ENCODE measurements at regions not wholly inside any gene's neighbourhood (a gene's known extent, or its start where the extent isn't known, plus 50 kb on each side); places are given as distances from the start of the nearest gene placed in this dataset.

DNA sequence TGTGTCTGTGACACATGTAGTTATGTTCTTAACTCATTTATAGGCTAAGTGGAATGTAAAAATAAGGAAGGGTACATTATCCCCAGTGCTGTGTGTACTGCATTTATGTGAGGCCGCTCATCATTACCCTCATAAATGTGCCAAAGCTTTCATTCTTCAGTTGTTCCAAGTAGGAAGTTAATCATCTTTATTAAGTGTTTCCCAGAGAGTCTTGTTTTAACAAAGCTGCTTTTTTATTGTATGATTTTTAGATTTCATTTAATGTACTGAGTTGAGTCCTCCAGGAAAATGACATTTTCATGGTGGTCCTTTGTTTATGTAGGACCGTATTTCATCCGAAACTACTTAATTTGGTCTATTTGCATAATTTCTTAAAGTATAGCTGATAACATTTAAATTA, 379.8 kb downstream of the DLEU7 start:
- H3K23ac ChIP-seq (ENCODE audit: low read depth, low read length): no peak overlapping the region
- peaks cover 10% of the 10 kb centered on the region for H3K27me3 ChIP-seq (ENCODE audit: control insufficient read depth, insufficient read depth, low read length)
- intact Hi-C loops (cut with micrococcal nuclease): no loop called here
- in situ Hi-C loops (cut with MboI; ENCODE audit: low sequenced_read_pairs): no loop called here
- dilution Hi-C loops (cut with HindIII; ENCODE audit: low sequenced_read_pairs, unreplicated experiment): no loop called here
- H3K14ac ChIP-seq (replicated peaks; ENCODE audit: low read depth, low read length): no peak overlapping the region
- no peaks in the 10 kb centered on the region for H3K79me1 ChIP-seq (ENCODE audit: low read depth in 1 of 2, low read length in 2 of 2)
- H2BK20ac ChIP-seq (ENCODE audit: low read depth, low read length): no peak overlapping the region
- ATAC-seq (ENCODE audit: low read depth): no peak
- no CpG with 5 or more reads among the region's 3 CpGs for WGBS, 2 experiments (ENCODE audit: extremely low coverage in 2 of 2, insufficient read length in 1 of 2)
- H3K9me1 ChIP-seq (ENCODE audit: insufficient read depth, low read length): no peaks in the 10 kb centered on the region
- H3K4me3 ChIP-seq (ENCODE audit: insufficient read depth, low read depth, low read length): no peak overlapping the region
- no peaks in the 10 kb centered on the region for H3K36me3 ChIP-seq (ENCODE audit: control insufficient read depth, insufficient read depth, low read length)
- H2BK120ac ChIP-seq (ENCODE audit: low read depth, low read length): no peak overlapping the region
- no peak overlapping the region for H3K9ac ChIP-seq (ENCODE audit: low read depth, low read length)
- H2AK5ac ChIP-seq (ENCODE audit: low read depth, low read length): no peak overlapping the region
- H2AFZ ChIP-seq (replicated peaks; ENCODE audit: low read length, poor library complexity): no peak overlapping the region
- ChIA-PET CTCF (no interaction called here), POLR2A (ENCODE audit: unreplicated experiment) (no interaction called here)
- H2BK5ac ChIP-seq (ENCODE audit: low read depth, low read length, poor library complexity, severe bottlenecking): no peak overlapping the region
- no peak overlapping the region for H3K56ac ChIP-seq (ENCODE audit: extremely low read depth, insufficient read depth, low read length)
- no peak overlapping the region for H4K8ac ChIP-seq (ENCODE audit: low read depth in 2 of 2, low read length in 2 of 2)
- TF ChIP-seq RFX5 (IDR thresholded peaks at IDR 0.05; ENCODE audit: low read depth, low read length) (no peak), MXI1 (IDR thresholded peaks at IDR 0.05; ENCODE audit: borderline replicate concordance, low read depth, low read length) (no peak), CHD1 (IDR thresholded peaks at IDR 0.05; ENCODE audit: low read depth, low read length) (no peak), BHLHE40 (IDR thresholded peaks at IDR 0.05; ENCODE audit: low read depth, low read length) (no peak), USF2 (IDR thresholded peaks at IDR 0.05; ENCODE audit: low read depth, low read length) (no peak), FOS (IDR thresholded peaks at IDR 0.05; ENCODE audit: low read depth, low read length) (no peak), POLR2A (IDR thresholded peaks at IDR 0.05; ENCODE audit: low read depth, low read length) (no peak)
- TF ChIP-seq, protein P1, sequence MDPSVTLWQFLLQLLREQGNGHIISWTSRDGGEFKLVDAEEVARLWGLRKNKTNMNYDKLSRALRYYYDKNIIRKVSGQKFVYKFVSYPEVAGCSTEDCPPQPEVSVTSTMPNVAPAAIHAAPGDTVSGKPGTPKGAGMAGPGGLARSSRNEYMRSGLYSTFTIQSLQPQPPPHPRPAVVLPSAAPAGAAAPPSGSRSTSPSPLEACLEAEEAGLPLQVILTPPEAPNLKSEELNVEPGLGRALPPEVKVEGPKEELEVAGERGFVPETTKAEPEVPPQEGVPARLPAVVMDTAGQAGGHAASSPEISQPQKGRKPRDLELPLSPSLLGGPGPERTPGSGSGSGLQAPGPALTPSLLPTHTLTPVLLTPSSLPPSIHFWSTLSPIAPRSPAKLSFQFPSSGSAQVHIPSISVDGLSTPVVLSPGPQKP (IDR thresholded peaks at IDR 0.05; ENCODE audit: borderline replicate concordance, low read depth, low read length): no peak
- peaks cover under 1% of the 10 kb centered on the region; the same call in 1 of the 2 replicates for H3K4me1 ChIP-seq (ENCODE audit: control insufficient read depth, insufficient read depth, low read length)
- no peak overlapping the region for H3K27ac ChIP-seq (ENCODE audit: insufficient read depth, low read length)
- no peak overlapping the region for H3K18ac ChIP-seq (ENCODE audit: low read depth, low read length)
- H4K91ac ChIP-seq (ENCODE audit: insufficient read depth, low read depth, low read length): no peak overlapping the region
- H3K9me3 ChIP-seq (ENCODE audit: control insufficient read depth, insufficient read depth, low read length): no peaks in the 10 kb centered on the region; the same call in 1 of the 2 replicates
- H2AK9ac ChIP-seq (replicated peaks; ENCODE audit: low read depth, low read length, poor library complexity): no peak overlapping the region
- no peaks in the 10 kb centered on the region for H4K20me1 ChIP-seq (ENCODE audit: insufficient read depth, low read length)
- BruUV-seq (replicated peaks): no TSS peak
- no peak for DNase-seq
- no peak overlapping the region for H3K4ac ChIP-seq (ENCODE audit: low read depth, low read length)
- H4K5ac ChIP-seq (ENCODE audit: low read depth, low read length): no peak overlapping the region
- H3K4me2 ChIP-seq (ENCODE audit: low read depth, low read length): no peak overlapping the region
- no peak overlapping the region for H2BK15ac ChIP-seq (ENCODE audit: low read depth, low read length)
